HepG2 (cell line): ENCODE measurements at regions not wholly inside any gene's neighbourhood (a gene's known extent, or its start where the extent isn't known, plus 50 kb on each side); places are given as distances from the start of the nearest gene placed in this dataset.

Source experiments
- GZF1 ChIP-seq: sonication (generic); formaldehyde crosslinking; IDR thresholded peaks from 2 replicates; pipeline ENCODE4 v1.5.1; 2020; ENCODE audit warnings: mild to moderate bottlenecking, missing genetic modification reagents
- HNRNPH1 ChIP-seq: fragments of 200-400 bp; formaldehyde crosslinking; optimal IDR thresholded peaks from 2 replicates; pipeline ENCODE3; 2017; ENCODE audit warnings: mild to moderate bottlenecking, low read depth, low read length
- ZFP1 ChIP-seq: IDR thresholded peaks from 2 replicates; pipeline ENCODE4 v1.6.1; 2016

DNA sequence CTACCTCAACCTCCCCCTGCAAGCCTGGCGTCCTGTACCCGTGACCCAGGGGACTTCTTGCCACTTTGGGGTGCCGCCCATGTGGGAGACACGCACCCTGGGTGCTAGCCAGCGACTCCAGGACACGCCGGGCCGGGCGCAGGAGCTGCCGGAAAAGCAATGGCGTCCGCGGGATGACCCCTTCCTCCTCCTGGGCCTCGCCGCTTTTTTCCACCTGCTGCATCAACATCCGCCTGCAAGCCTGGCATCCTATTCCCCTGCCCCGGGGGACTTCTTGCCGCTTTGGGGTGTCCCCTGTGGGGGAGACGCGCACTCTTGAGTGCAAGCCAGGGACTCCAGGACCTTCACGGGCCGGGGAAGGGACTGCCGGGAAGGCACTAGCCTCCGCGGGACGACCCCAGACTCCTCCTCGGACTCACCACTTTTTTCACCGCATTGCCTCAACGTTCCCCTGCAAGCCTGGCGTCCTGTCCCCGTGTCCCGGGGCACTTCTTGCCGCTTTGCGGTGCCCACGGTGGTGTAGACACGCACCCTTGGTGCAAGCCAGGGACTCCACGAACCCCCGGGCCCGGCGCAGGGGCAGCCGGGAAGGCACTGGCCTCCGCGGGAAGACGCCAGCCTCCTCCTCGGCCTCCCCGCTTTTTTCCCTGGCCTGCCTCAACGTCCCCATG is 237.8 kb downstream of the TUBA3C start:
- no peak for TF ChIP-seq HNRNPH1
- TF ChIP-seq GZF1 (CRISPR knock-in tag), result no peak
- TF ChIP-seq ZFP1 (CRISPR knock-in tag), result no peak
